ENCODE measurements at regions not wholly inside any gene's neighbourhood (a gene's known extent, or its start where the extent isn't known, plus 50 kb on each side); places are given as distances from the start of the nearest gene placed in this dataset.
"Not testable (repeated sequence)": the region's sequence is repeated elsewhere in the genome, so short reads cannot be mapped to it uniquely, and the experiment has no call there.

- in situ Hi-C loops (cut with MboI; ENCODE audit: low sequenced_read_pairs); H3K4me3 ChIP-seq; H3K27me3 ChIP-seq (ENCODE audit: low read depth); H3K9me3 ChIP-seq; H3K4me1 ChIP-seq; H3K36me3 ChIP-seq (replicated peaks); DNase-seq (ENCODE audit: low spot score in 2 of 2): not testable (repeated sequence)
Observed at GRCh38 chr14:105731221-105731985, 205.0 kb downstream of the TMEM121 start.

DNA sequence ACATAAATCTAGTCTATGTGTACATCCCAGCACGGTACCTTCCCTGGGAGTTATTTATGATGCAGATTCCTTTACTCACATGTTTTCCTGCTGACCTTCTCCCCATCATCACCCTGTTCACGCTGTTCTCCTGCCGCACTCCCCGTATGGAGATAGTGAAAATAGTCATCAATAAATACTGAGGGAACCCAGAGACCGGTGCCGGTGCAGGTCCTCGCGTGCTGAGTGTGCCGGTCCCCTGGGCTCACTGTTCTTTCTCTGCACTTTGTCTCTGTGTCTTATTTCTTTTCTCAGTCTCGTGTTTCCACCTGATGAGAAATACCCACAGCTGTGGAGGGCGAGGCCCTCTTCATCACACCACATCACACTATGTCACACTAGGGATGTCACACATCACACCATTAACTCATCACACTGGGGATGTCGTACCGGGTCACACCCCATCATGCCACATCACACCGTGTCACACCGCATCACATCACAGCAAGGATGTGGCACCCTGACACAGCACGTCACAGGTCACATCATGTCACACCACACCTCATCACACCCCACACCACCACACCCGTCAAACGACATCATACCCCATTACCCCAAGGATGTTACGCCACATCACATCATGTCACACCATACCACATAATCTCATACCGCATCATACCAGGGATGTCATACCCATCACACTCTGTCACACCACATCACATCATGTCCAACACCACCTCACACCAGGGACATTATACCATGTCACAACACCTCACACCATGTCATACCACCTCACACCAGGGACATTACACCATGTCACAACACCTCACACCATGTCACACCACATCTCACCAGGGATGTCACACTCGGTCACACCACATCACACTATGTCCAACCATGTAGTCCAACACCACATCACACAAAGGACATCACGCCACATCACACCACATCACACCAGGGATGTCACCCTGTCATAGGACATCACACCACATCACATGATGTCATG is 207.0 kb downstream of the TMEM121 start:
- no peaks in the 10 kb centered on the region for H3K27me3 ChIP-seq (ENCODE audit: low read depth)
- no peaks in the 10 kb centered on the region for H3K36me3 ChIP-seq (replicated peaks)
- H3K4me3 ChIP-seq = no peak overlapping the region
- H3K4me1 ChIP-seq = no peaks in the 10 kb centered on the region
- H3K9me3 ChIP-seq = no peaks in the 10 kb centered on the region
- DNase-seq (ENCODE audit: low spot score in 2 of 2) = no peak
- in situ Hi-C loops (cut with MboI; ENCODE audit: low sequenced_read_pairs) = no loop called here

DNA sequence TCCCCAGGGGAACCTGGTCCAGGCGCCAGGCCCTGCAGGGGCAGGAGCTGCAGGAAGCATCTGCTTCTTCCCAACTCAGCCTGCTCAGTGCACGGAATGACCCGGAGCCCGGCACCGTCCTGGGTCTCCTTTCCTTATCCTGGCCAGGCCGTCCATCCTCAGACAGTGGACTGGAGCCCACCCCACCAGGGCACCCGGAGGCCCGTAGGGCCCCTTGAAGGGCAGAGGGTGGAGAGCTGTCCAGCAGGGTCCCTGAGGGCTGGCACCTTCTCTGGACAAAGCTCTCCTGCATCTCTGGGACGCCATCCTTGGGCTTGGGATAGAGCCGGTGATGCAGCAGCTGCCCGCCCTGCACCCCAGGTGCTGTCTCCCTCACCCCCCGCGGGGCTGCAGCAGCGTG is 207.9 kb downstream of the TMEM121 start:
- H3K4me1 ChIP-seq; H3K4me3 ChIP-seq; H3K27me3 ChIP-seq (ENCODE audit: low read depth); H3K9me3 ChIP-seq; H3K36me3 ChIP-seq (replicated peaks); in situ Hi-C loops (cut with MboI; ENCODE audit: low sequenced_read_pairs); DNase-seq (ENCODE audit: low spot score in 2 of 2): not testable (repeated sequence)

GRCh38 chr14:105736331-105736730 is 209.9 kb downstream of the TMEM121 start:
- H3K4me1 ChIP-seq; in situ Hi-C loops (cut with MboI; ENCODE audit: low sequenced_read_pairs); H3K4me3 ChIP-seq; H3K9me3 ChIP-seq; DNase-seq (ENCODE audit: low spot score in 2 of 2); H3K36me3 ChIP-seq (replicated peaks); H3K27me3 ChIP-seq (ENCODE audit: low read depth): not testable (repeated sequence)

DNA sequence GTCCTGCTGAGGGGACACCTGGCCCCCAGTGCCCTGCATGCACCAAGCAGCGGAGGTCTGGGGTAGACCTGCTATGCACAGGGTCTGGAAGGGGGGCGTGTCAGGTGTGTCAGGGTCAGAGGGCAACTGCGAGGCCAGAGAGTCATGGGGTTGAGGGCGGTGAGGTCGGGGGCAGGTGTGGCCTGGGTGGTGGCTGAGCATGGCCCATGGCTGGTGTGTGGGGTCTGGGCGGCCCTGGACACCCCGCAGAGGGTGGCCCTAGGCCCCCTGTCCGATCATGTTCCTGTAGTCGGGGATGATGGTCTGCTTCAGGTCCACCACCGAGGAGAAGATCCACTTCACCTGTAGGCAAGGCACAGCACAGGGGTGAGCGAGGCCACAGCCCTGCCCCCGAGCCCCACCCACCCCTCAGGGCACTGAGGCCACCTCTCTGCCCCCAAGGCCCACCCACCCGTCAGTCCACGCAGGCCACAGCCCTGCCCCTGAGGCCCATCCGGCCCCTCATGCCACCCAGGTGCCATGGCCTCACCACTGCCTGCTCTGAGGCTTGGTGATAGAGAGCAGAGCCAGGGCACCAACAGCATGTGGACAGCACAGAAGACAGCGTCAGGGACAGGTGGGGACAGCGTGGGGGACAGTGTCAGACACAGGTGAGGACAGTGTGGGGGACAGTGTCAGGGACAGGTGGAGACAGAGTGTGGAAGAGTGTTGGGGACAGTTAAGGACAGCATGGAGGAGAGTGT is 211.3 kb downstream of the TMEM121 start:
- no peak overlapping the region for H3K4me3 ChIP-seq
- no peaks in the 10 kb centered on the region for H3K9me3 ChIP-seq
- no peaks in the 10 kb centered on the region for H3K36me3 ChIP-seq (replicated peaks)
- no peaks in the 10 kb centered on the region for H3K4me1 ChIP-seq
- H3K27me3 ChIP-seq (ENCODE audit: low read depth) = no peaks in the 10 kb centered on the region
- in situ Hi-C loops (cut with MboI; ENCODE audit: low sequenced_read_pairs) = no loop called here
- DNase-seq (ENCODE audit: low spot score in 2 of 2) = no peak

GRCh38 chr14:105738638-105739037 is 212.3 kb downstream of the TMEM121 start:
- no peaks in the 10 kb centered on the region for H3K9me3 ChIP-seq
- H3K27me3 ChIP-seq (ENCODE audit: low read depth) = no peaks in the 10 kb centered on the region
- H3K4me3 ChIP-seq = no peak overlapping the region
- DNase-seq (ENCODE audit: low spot score in 2 of 2) = no peak
- no peaks in the 10 kb centered on the region for H3K4me1 ChIP-seq
- in situ Hi-C loops (cut with MboI; ENCODE audit: low sequenced_read_pairs) = no loop called here
- no peaks in the 10 kb centered on the region for H3K36me3 ChIP-seq (replicated peaks)

DNA sequence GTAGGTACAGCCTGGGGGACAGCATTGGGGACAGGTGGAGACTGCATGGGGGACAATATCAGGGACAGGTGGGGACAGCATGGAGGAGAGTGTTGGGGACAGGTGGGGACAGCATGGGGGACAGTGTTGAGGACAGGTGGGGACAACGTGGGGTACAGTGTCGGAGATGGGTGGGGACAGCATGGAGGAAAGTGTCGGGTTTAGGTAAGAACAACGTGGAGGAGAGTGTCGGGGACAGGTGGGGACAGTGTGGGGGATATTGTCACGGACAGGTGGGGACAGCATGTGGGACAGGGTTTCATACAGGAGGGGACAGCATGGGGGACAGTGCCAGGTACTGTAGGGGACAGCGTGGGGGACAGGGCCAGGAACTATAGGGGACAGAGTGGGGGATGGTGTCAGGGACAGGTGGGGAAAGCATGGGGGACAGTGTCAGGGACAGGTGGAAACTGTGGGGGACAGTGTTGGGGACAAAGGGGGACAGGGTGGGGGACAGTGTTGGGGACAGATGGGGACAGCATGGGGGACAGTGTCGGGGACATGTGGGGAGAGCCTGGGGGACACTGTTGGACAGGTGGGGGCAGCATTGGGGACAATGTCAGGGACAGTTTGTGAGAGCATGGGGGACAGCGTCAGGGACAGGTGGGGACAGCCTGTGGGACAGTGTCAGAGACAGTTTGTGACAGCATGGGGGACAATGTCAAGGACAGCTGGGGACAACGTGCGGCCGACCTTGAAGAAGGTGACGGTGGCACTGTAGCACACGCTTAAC is 213.1 kb downstream of the TMEM121 start:
- no peak for DNase-seq (ENCODE audit: low spot score in 2 of 2)
- H3K9me3 ChIP-seq = no peaks in the 10 kb centered on the region
- no peaks in the 10 kb centered on the region for H3K36me3 ChIP-seq (replicated peaks)
- in situ Hi-C loops (cut with MboI; ENCODE audit: low sequenced_read_pairs) = no loop called here
- no peaks in the 10 kb centered on the region for H3K27me3 ChIP-seq (ENCODE audit: low read depth)
- H3K4me3 ChIP-seq = no peak overlapping the region
- H3K4me1 ChIP-seq = no peaks in the 10 kb centered on the region

GRCh38 chr14:105740272-105740671 is 213.9 kb downstream of the TMEM121 start:
- DNase-seq (ENCODE audit: low spot score in 2 of 2); H3K9me3 ChIP-seq; H3K4me3 ChIP-seq; H3K36me3 ChIP-seq (replicated peaks); in situ Hi-C loops (cut with MboI; ENCODE audit: low sequenced_read_pairs); H3K4me1 ChIP-seq; H3K27me3 ChIP-seq (ENCODE audit: low read depth): not testable (repeated sequence)

GRCh38 chr14:105740961-105741360 is 214.6 kb downstream of the TMEM121 start:
- H3K36me3 ChIP-seq (replicated peaks); H3K4me1 ChIP-seq; H3K4me3 ChIP-seq; in situ Hi-C loops (cut with MboI; ENCODE audit: low sequenced_read_pairs); DNase-seq (ENCODE audit: low spot score in 2 of 2); H3K9me3 ChIP-seq; H3K27me3 ChIP-seq (ENCODE audit: low read depth): not testable (repeated sequence)

DNA sequence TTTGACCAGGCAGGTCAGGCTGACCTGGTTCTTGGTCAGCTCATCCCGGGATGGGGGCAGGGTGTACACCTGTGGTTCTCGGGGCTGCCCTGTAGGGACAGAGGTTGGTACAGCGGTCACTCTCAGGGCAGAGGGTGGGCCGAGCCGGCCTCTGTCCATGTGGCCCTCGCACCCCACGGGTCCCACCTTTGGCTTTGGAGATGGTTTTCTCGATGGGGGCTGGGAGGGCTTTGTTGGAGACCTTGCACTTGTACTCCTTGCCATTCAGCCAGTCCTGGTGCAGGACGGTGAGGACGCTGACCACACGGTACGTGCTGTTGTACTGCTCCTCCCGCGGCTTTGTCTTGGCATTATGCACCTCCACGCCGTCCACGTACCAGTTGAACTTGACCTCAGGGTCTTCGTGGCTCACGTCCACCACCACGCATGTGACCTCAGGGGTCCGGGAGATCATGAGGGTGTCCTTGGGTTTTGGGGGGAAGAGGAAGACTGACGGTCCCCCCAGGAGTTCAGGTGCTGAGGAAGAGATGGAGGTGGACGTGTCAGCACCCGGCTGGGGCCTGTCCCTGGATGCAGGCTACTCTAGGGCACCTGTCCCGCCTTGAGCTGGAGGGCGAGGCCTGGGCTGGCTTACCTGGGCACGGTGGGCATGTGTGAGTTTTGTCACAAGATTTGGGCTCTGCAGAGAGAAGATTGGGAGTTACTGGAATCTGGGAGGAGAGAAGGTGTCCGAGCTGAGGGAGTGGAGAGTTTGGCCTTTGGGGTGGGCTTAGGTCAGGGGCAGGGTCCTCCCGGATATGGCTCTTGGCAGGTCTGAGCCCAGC is 215.5 kb downstream of the TMEM121 start:
- in situ Hi-C loops (cut with MboI; ENCODE audit: low sequenced_read_pairs); H3K4me3 ChIP-seq; H3K27me3 ChIP-seq (ENCODE audit: low read depth); H3K36me3 ChIP-seq (replicated peaks); DNase-seq (ENCODE audit: low spot score in 2 of 2); H3K9me3 ChIP-seq; H3K4me1 ChIP-seq: not testable (repeated sequence)

DNA sequence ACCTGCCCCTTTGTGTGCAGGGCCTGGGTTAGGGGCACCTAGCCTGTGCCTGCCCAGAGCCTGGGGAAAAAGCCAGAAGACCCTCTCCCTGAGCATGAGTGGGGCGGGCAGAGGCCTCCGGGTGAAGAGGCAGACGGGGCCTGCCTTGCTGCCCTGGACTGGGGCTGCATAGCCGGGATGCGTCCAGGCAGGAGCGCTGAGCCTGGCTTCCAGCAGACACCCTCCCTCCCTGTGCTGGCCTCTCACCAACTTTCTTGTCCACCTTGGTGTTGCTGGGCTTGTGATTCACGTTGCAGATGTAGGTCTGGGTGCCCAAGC is 216.1 kb downstream of the TMEM121 start:
- no peak for DNase-seq (ENCODE audit: low spot score in 2 of 2)
- H3K27me3 ChIP-seq (ENCODE audit: low read depth) = no peaks in the 10 kb centered on the region
- no peak overlapping the region for H3K4me3 ChIP-seq
- in situ Hi-C loops (cut with MboI; ENCODE audit: low sequenced_read_pairs) = no loop called here
- H3K9me3 ChIP-seq = no peaks in the 10 kb centered on the region
- no peaks in the 10 kb centered on the region for H3K36me3 ChIP-seq (replicated peaks)
- no peaks in the 10 kb centered on the region for H3K4me1 ChIP-seq

DNA sequence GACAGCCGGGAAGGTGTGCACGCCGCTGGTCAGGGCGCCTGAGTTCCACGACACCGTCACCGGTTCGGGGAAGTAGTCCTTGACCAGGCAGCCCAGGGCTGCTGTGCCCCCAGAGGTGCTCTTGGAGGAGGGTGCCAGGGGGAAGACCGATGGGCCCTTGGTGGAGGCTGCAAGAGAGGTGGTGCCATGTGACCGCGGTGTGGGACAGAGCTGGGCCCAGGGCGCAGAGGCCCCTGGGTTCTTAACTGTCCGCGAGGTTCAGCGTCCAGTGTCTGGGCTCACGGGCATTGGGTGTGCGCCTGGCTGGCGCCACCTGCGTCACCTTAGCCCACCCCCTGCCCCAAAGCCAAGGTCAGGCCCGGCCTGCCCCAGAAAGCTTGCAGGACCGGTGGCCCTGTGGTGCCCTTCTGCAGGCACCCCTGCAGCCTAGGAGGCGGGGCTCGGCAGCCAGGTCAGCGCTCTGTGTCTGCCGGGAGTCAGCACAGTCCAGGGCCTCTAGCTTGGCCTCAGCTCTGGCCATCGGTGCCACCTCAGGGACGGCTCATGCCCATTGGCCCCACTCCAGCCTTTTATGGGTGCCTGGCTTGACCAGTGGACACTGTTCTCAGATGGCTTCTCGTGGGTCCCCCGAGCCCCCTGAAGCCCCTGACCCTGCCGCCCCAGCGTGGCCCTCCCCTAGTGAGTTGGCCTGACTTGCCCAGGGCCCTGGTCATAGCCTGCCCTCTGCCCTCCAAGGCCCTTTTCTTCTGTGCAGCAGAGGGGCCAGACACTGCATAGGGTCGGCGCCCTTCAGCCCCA is 216.7 kb downstream of the TMEM121 start:
- H3K4me3 ChIP-seq; H3K27me3 ChIP-seq (ENCODE audit: low read depth): not testable (repeated sequence)

More for the DNA sequence above, 216.7 kb downstream of the TMEM121 start:
- H3K9me3 ChIP-seq; in situ Hi-C loops (cut with MboI; ENCODE audit: low sequenced_read_pairs); DNase-seq (ENCODE audit: low spot score in 2 of 2); H3K4me1 ChIP-seq; H3K36me3 ChIP-seq (replicated peaks): not testable (repeated sequence)

Measured in HAP-1 (cell line).